Fibroblast of lung (primary cell): ENCODE measurements at regions not wholly inside any gene's neighbourhood (a gene's known extent, or its start where the extent isn't known, plus 50 kb on each side); places are given as distances from the start of the nearest gene placed in this dataset.

Experiments used
- DNase-seq, 2 donors: peaks; one replicate each; pipeline versions ENCODE4 v3.0.0 to v3.0.0-alpha.2; 2010; ENCODE audit warnings: low read depth in 2 of 2
- H2AFZ ChIP-seq: 2 replicates; pipeline ENCODE4 v1.5.1; 2012; ENCODE audit warnings: low read length, control low read depth, inconsistent platforms
- H3K27ac ChIP-seq: 2 replicates; pipeline ENCODE4 v1.5.1; 2011; ENCODE audit warnings: low read length, control low read depth; ENCODE audit not compliant: insufficient read depth
- H3K27me3 ChIP-seq: 2 replicates; pipeline ENCODE4 v1.5.1; 2011; ENCODE audit warnings: mild to moderate bottlenecking, low read length; ENCODE audit not compliant: control insufficient read depth, insufficient read depth
- H3K36me3 ChIP-seq: 2 replicates; pipeline ENCODE4 v1.5.1; 2011; ENCODE audit warnings: low read length; ENCODE audit not compliant: control insufficient read depth, insufficient read depth
- H3K4me1 ChIP-seq: 2 replicates; pipeline ENCODE4 v1.5.1; 2011; ENCODE audit warnings: low read length; ENCODE audit not compliant: control insufficient read depth, insufficient read depth; ENCODE audit errors: extremely low read depth
- H3K4me2 ChIP-seq: 2 replicates; pipeline ENCODE4 v1.5.1; 2011; ENCODE audit warnings: low read length, control low read depth; ENCODE audit not compliant: insufficient read depth; ENCODE audit errors: extremely low read depth
- H3K4me3 ChIP-seq, 4 experiments: fragments of 200-600 bp in 1 of 4; sonication (generic) in 1 of 4; replicated peaks in 1 of 4; 2 replicates each; pipeline ENCODE4 v1.5.1; 2011 to 2016; ENCODE audit warnings: low read length in 4 of 4, low read depth in 3 of 4, mild to moderate bottlenecking in 3 of 4, control low read depth in 2 of 4, inconsistent platforms in 1 of 4, mixed read lengths in 1 of 4; ENCODE audit not compliant: insufficient read depth in 1 of 4; ENCODE audit errors: control extremely low read depth in 1 of 4
- H3K79me2 ChIP-seq: 2 replicates; pipeline ENCODE4 v1.5.1; 2012; ENCODE audit warnings: mild to moderate bottlenecking, low read length, inconsistent platforms; ENCODE audit not compliant: control insufficient read depth, insufficient read depth
- H3K9ac ChIP-seq: 2 replicates; pipeline ENCODE4 v1.5.1; 2011; ENCODE audit warnings: mild to moderate bottlenecking, low read length, control low read depth; ENCODE audit not compliant: insufficient read depth
- H3K9me3 ChIP-seq: 2 replicates; pipeline ENCODE4 v1.5.1; 2012; ENCODE audit warnings: low read depth, low read length; ENCODE audit not compliant: control insufficient read depth, insufficient read depth
- H4K20me1 ChIP-seq: 2 replicates; pipeline ENCODE4 v1.5.1; 2011; ENCODE audit warnings: low read length; ENCODE audit not compliant: control insufficient read depth, insufficient read depth; ENCODE audit errors: extremely low read depth
- CTCF ChIP-seq, 2 donors: IDR thresholded peaks in 1 of 2; conservative IDR thresholded peaks in 1 of 2; 1 replicate in 1 of 2; 2 replicates in 1 of 2; pipeline ENCODE4 v1.5.1; 2011 to 2012; ENCODE audit warnings: low read length in 2 of 2, control low read depth in 1 of 2, inconsistent platforms in 1 of 2, low read depth in 1 of 2, mild to moderate bottlenecking in 1 of 2
- EZH2 ChIP-seq: IDR thresholded peaks from 2 replicates; pipeline ENCODE4 v1.5.1; 2012; ENCODE audit warnings: low read length, control low read depth, mild to moderate bottlenecking; ENCODE audit errors: missing control alignments

DNA sequence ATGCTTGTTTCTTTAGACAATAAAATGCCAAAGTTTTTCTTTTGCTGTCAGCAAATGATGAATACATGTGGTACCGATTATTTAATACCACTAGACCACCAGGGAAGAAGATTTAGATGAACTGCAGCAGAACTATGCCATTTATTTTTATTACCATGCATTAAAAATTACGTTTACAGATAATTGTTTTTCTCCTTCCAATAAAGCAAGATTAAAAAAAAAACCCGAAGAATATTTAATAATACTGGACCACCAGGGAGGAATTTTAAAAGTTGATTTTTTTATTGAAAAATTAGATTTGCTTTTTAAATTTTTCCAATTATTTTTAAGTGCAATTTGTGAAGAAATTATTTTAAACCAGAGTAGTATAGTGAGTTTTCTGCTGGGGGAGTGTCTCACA is 170.3 kb upstream of the HNRNPA3 start:
- H3K9me3 ChIP-seq, result no peaks in the 10 kb centered on the region
- no peaks in the 10 kb centered on the region for H3K27me3 ChIP-seq
- H3K4me3 ChIP-seq, result no peak overlapping the region
- H3K9ac ChIP-seq, result no peak overlapping the region
- H3K79me2 ChIP-seq, result no peaks in the 10 kb centered on the region
- no peak overlapping the region for H2AFZ ChIP-seq
- H4K20me1 ChIP-seq, result no peaks in the 10 kb centered on the region
- DNase-seq, result no peak
- H3K4me1 ChIP-seq, result no peaks in the 10 kb centered on the region
- no peak overlapping the region for H3K4me2 ChIP-seq
- TF ChIP-seq EZH2, result no peak
- no peak for TF ChIP-seq CTCF (conservative IDR thresholded peaks at IDR 0.05 in 1 of 2, IDR thresholded peaks at IDR 0.05 in 1 of 2; ENCODE audit: low read depth in 1 of 2, low read length in 2 of 2)
- H3K27ac ChIP-seq, result no peak overlapping the region
- no peaks in the 10 kb centered on the region for H3K36me3 ChIP-seq

DNA sequence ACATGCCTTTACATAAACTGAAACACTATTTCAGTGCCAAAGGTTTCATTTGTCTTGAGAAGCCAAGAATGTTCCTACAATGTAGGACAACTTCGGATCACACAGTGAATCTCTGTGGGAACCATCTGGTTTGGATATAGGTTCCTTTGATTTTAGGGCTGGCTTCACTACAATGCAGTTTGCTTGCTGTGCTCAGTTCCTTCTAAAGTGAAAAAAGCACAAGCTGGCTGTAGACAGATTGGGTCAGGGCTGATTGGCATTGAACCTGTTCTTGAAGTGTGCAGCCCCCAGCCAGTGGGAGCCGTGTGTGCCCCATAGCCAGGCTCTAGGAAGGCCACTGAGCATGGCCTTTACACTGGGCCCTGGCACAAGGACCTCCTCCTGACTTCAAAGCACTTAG is 167.9 kb upstream of the HNRNPA3 start:
- H3K36me3 ChIP-seq, result no peaks in the 10 kb centered on the region
- H3K9me3 ChIP-seq, result no peaks in the 10 kb centered on the region
- H3K79me2 ChIP-seq, result no peaks in the 10 kb centered on the region
- H3K4me1 ChIP-seq, result no peaks in the 10 kb centered on the region
- no peak overlapping the region for H3K9ac ChIP-seq
- TF ChIP-seq CTCF (conservative IDR thresholded peaks at IDR 0.05 in 1 of 2, IDR thresholded peaks at IDR 0.05 in 1 of 2; ENCODE audit: low read depth in 1 of 2, low read length in 2 of 2) (no peak), EZH2 (no peak)
- H3K4me2 ChIP-seq, result no peak overlapping the region
- no peak overlapping the region for H3K4me3 ChIP-seq
- no peaks in the 10 kb centered on the region for H4K20me1 ChIP-seq
- no peak overlapping the region for H2AFZ ChIP-seq
- H3K27me3 ChIP-seq, result no peaks in the 10 kb centered on the region
- DNase-seq, result no peak
- H3K27ac ChIP-seq, result no peak overlapping the region

DNA sequence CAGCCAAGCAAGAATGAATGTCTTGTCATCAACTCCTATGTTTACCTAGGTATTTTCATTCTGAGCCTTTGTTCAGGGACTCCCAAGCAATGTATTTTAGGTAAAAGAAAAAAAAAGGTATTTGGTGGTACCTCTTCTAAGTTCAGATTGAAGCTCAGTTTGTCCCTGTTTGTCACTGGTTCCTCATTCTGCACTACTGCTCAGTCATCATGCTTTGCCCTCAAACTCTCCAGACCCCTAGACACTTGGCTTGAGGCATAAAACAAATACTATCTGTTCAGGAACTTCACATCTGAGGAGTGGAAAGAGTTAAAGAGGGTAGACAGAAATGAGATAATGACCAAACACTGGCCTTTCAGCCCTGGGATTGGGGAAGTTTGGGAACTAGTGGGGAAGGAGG is 163.6 kb upstream of the HNRNPA3 start:
- DNase-seq, result no peak
- Histone ChIP-seq H3K27ac (no peak overlapping the region), H3K27me3 (peaks cover 3% of the 10 kb centered on the region), H3K4me2 (no peak overlapping the region), H4K20me1 (no peaks in the 10 kb centered on the region), H3K4me1 (no peaks in the 10 kb centered on the region), H3K9ac (no peak overlapping the region), H3K9me3 (no peaks in the 10 kb centered on the region), H3K4me3 (no peak overlapping the region), H2AFZ (no peak overlapping the region), H3K79me2 (no peaks in the 10 kb centered on the region), H3K36me3 (no peaks in the 10 kb centered on the region)
- TF ChIP-seq CTCF (conservative IDR thresholded peaks at IDR 0.05 in 1 of 2, IDR thresholded peaks at IDR 0.05 in 1 of 2; ENCODE audit: low read depth in 1 of 2, low read length in 2 of 2) (no peak), EZH2 (no peak)
